ENCODE measurements at regions not wholly inside any gene's neighbourhood (a gene's known extent, or its start where the extent isn't known, plus 50 kb on each side); places are given as distances from the start of the nearest gene placed in this dataset.

- Histone ChIP-seq H2AFZ (ENCODE audit: insufficient read depth, low read depth, low read length, poor library complexity, severe bottlenecking) (no peak overlapping the region), H3K36me3 (replicated peaks in 1 of 2; ENCODE audit: control insufficient read depth in 1 of 2, insufficient read depth in 2 of 2, low read length in 2 of 2) (no peaks in the 10 kb centered on the region), H3K4me2 (replicated peaks; ENCODE audit: extremely low read depth, low read length, poor library complexity, severe bottlenecking) (no peak overlapping the region), H4K20me1 (ENCODE audit: insufficient read depth, low read length) (no peaks in the 10 kb centered on the region), H3K4me3 (replicated peaks in 1 of 3; ENCODE audit: low read depth in 2 of 3, low read length in 3 of 3) (no peak overlapping the region), H3K9me3 (replicated peaks in 1 of 2; ENCODE audit: control insufficient read depth in 1 of 2, insufficient read depth in 1 of 2, low read length in 2 of 2) (no peaks in the 10 kb centered on the region), H3K27me3 (ENCODE audit: control insufficient read depth in 2 of 2, insufficient read depth in 2 of 2, low read length in 2 of 2) (no peaks in the 10 kb centered on the region), H3K79me2 (ENCODE audit: insufficient read depth, low read length) (no peaks in the 10 kb centered on the region), H3K9ac (ENCODE audit: insufficient read depth, low read length, poor library complexity, severe bottlenecking) (no peak overlapping the region), H3K27ac (ENCODE audit: low read depth in 1 of 2, low read length in 2 of 2) (no peak overlapping the region), H3K4me1 (ENCODE audit: control insufficient read depth in 1 of 2, insufficient read depth in 2 of 2, low read length in 2 of 2) (no peaks in the 10 kb centered on the region)
- H3K4me3 Mint-ChIP-seq, result no peak overlapping the region
- 33% methylated on average over 1 of the region's 4 CpGs for WGBS (ENCODE audit: insufficient coverage)
- H3K9me3 Mint-ChIP-seq, result peaks cover 0 to 5% (median 0%) of the 10 kb centered on the region in 7 donors
- H3K36me3 Mint-ChIP-seq, result no peaks in the 10 kb centered on the region
- H3K27ac Mint-ChIP-seq, result no peak overlapping the region
- intact Hi-C loops (cut with micrococcal nuclease), result no loop called here
- H3K4me1 Mint-ChIP-seq, result no peaks in the 10 kb centered on the region
- no peaks in the 10 kb centered on the region for H3K27me3 Mint-ChIP-seq (ENCODE audit: low read depth in 3 of 3)
- DNase-seq, result no peak
- no peak for TF ChIP-seq CTCF (IDR thresholded peaks at IDR 0.05)
These were observed 538.0 kb upstream of the PLXNA2 start for GRCh38 chr1:208782186-208782585.

DNA sequence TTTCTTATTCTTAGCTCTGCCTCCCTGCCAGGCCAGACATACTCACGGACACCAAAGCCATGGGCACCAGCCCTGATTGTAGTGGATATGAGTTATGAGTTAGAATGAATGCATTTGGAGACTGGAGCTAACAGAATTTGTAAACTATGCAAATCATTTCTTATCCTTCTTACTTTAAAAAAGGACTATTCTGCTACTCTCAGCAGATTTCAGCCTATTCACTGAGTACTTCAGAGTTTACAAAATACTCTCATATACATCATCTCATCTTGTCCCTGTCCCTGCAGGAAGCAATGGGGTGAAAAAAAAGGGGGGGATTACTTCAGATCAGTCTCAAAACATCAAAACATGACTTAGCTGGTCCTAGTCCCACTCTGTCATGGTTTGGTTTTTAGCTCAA lies 541.4 kb upstream of the PLXNA2 start:
- Histone ChIP-seq H3K9me3 (replicated peaks in 1 of 2; ENCODE audit: control insufficient read depth in 1 of 2, insufficient read depth in 1 of 2, low read length in 2 of 2) (no peaks in the 10 kb centered on the region), H3K27me3 (ENCODE audit: control insufficient read depth in 2 of 2, insufficient read depth in 2 of 2, low read length in 2 of 2) (no peaks in the 10 kb centered on the region), H3K36me3 (replicated peaks in 1 of 2; ENCODE audit: control insufficient read depth in 1 of 2, insufficient read depth in 2 of 2, low read length in 2 of 2) (no peaks in the 10 kb centered on the region), H4K20me1 (ENCODE audit: insufficient read depth, low read length) (no peaks in the 10 kb centered on the region), H3K4me3 (replicated peaks in 1 of 3; ENCODE audit: low read depth in 2 of 3, low read length in 3 of 3) (no peak overlapping the region), H2AFZ (ENCODE audit: insufficient read depth, low read depth, low read length, poor library complexity, severe bottlenecking) (no peak overlapping the region), H3K4me2 (replicated peaks; ENCODE audit: extremely low read depth, low read length, poor library complexity, severe bottlenecking) (no peak overlapping the region), H3K4me1 (ENCODE audit: control insufficient read depth in 1 of 2, insufficient read depth in 2 of 2, low read length in 2 of 2) (no peaks in the 10 kb centered on the region), H3K79me2 (ENCODE audit: insufficient read depth, low read length) (no peaks in the 10 kb centered on the region), H3K9ac (ENCODE audit: insufficient read depth, low read length, poor library complexity, severe bottlenecking) (no peak overlapping the region), H3K27ac (ENCODE audit: low read depth in 1 of 2, low read length in 2 of 2) (no peak overlapping the region)
- H3K4me1 Mint-ChIP-seq, result no peaks in the 10 kb centered on the region
- TF ChIP-seq CTCF (IDR thresholded peaks at IDR 0.05), result no peak
- no peak overlapping the region for H3K4me3 Mint-ChIP-seq
- peaks cover 0 to 3% (median 0%) of the 10 kb centered on the region in 7 donors for H3K9me3 Mint-ChIP-seq
- intact Hi-C loops (cut with micrococcal nuclease), result no loop called here
- no peak overlapping the region for H3K27ac Mint-ChIP-seq
- H3K27me3 Mint-ChIP-seq (ENCODE audit: low read depth in 3 of 3), result peaks cover 0 to 1% (median 0%) of the 10 kb centered on the region in 3 donors
- no peaks in the 10 kb centered on the region for H3K36me3 Mint-ChIP-seq
- no peak for DNase-seq
- no CpG with 5 or more reads among the region's 1 CpG for WGBS (ENCODE audit: insufficient coverage)
